HPDE6-E6E7 (cell line): ENCODE measurements at regions not wholly inside any gene's neighbourhood (a gene's known extent, or its start where the extent isn't known, plus 50 kb on each side); places are given as distances from the start of the nearest gene placed in this dataset.
"Not testable (repeated sequence)": the region's sequence is repeated elsewhere in the genome, so short reads cannot be mapped to it uniquely, and the experiment has no call there.

ENCODE experiments used
- DNase-seq: peaks from one replicate; pipeline ENCODE4 v3.0.0; 2011; ENCODE audit warnings: missing footprints; ENCODE audit errors: extremely low spot score

- DNase-seq = no peak
Measured at GRCh38 chrX:13518126-13518525, 51.3 kb upstream of the EGFL6 start.

DNA sequence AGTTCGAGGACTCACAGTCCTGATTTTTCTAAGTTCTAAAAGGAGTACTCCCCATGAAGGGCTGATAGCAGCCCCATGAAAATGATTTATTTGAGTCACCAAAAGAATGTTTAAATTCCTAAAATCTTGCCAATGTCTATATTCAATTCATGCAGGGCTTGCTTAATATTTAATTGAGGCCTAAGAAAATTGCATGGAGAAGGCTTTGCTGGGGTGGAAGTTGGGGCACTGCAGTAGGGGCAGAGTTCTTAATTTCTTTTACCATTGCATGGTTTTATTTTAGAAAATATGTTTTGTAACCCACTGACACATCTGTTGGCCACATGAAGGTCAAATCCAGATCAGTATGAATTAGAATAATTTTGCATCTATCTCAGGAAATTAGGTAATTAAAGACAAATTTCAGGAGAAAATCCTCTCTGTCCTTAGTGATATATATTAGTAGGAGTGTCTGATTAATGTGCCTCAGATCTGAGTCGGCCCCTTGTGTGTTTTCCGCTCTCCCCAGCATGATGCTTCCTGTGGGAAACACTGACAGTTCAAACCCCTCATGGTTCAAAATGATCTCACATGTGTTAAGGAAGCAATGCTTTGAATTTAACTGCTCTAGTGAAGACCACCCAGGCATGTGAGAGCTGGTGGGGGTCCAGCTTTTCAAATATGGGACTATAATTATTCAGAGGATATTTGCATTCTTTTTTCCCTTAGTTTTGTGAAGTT lies 54.0 kb upstream of the EGFL6 start:
- DNase-seq = no peak

DNA sequence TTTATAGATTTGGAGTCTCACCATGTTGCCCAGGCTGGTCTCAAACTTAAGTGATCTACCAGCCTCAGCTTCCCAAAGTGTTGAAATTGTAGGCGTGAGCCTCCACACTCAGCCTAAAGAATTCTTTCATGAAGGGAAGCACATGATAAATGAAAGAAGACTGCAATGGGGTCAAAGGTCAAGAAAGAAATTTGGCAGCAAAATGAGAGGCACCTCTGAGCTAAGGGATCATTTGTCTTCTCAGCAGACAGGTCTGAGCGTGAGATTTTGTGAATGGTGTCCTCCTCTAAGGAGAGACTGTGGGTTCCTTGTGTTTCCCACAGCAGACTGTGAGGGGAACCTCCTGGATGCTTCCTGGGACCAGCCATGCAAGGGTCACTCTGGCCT lies 57.5 kb upstream of the EGFL6 start:
- DNase-seq = no peak

DNA sequence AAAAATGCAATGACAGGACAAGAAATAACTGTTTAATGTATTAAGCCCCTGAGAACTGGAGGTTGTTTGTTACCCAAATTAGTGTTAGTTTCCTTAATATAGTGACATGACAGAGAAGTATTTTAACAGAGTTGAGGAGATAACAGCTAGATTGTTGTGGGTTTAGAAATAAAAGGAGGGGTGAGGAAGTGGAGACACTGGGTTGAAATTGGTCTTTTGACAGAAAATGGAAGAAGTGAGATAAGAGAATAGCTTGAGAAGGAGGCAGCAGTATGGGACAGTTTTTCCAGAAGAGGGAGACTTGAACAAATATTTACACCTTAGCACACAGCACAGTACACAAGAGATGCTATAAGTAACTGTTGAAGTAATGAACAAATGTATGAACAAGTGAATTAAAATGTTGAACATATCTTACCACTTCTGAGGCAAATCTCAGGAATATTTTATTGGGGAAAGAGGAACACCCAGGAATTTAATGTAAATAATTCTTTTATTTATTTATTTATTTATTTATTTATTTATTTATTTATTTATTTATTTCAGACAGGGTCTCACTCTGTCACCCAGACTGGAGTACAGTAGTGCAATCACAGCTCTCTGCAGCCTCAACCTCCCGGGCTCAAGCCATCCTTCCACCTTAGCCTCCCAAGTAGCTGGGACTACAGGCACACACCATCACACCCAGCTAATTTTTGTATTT lies 58.0 kb upstream of the EGFL6 start:
- DNase-seq = no peak

DNA sequence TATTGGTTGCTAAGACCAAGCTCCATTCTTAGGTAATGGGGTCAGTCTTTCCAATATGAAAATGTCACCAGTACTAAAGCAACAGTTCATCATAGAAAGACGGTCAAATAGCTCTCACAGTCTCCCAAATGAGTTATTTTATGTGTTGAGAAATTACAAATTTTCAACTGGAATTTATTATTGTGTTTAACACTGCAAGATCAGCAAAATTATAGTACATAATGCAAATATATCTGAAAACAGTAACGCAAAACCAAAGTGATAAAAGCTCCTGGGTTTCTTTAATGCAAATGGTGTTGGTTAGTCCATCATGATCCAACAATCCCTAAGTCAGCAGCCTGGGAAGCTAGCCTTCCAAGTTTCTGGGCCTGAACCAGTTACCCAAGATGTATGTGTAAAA lies 61.5 kb upstream of the EGFL6 start:
- DNase-seq = no peak

GRCh38 chrX:13506574-13506973 lies 62.8 kb upstream of the EGFL6 start:
- DNase-seq = no peak

DNA sequence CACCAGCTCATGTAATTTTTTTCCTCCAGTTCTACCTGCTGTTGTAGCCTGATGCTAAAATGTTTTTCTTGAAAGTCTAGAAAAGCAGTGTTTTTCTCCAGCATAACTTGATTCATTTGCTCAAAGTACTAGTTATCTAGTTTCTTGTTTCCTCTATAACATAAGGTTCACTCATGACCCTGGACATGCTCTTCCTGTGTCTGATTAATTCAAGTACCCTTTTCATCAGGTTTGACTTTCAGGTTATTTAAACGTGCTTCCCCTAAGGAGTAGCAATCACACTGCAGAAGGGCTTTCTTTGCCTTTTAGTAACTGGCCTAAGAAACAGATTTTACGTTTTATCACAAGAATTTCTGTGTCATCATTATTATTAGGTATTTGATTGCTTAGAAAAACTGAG lies 66.8 kb upstream of the EGFL6 start:
- DNase-seq = no peak

DNA sequence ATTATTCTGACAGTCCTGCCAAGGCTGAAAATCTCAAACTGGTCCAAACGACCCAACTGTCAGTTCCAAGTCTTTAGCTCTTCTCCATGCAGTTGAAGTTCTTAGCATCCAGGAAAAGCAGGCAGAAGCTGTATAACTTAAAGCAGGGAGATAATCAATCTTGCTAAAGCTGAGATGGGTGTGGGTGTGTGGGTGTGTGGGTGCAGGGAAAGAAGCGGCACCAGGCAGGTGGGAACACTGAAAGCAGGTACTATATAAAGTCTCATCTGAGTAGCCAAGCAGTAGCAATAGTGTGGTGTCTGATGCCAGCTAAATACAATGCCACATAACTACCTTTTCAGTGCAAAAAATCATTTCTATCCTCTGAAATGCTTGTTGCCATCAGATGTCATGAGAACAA lies 69.7 kb upstream of the EGFL6 start:
- DNase-seq = no peak

DNA sequence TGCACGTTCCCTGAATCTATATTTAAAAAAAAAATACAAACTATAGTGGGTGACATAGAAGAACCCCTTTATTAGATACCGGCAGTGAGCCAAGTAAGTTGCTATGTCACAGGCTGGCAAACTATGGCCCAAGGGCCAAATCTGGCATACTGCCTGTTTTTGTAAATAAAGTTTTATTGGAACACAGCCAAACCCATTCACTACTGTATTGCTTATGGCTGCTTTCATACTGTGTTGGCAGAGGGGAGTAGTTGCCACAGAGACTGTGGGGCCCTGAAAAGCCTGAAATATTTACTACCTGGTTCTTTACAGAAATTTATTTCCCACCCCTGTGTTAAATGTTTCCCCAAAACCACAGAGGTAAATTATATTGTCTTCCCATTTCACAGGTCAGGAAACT lies 71.2 kb upstream of the EGFL6 start:
- DNase-seq = no peak

GRCh38 chrX:13495232-13495631 lies 74.2 kb upstream of the EGFL6 start:
- no peak for DNase-seq

- DNase-seq = no peak
Measured at GRCh38 chrX:13494562-13494961, 74.8 kb upstream of the EGFL6 start.

DNA sequence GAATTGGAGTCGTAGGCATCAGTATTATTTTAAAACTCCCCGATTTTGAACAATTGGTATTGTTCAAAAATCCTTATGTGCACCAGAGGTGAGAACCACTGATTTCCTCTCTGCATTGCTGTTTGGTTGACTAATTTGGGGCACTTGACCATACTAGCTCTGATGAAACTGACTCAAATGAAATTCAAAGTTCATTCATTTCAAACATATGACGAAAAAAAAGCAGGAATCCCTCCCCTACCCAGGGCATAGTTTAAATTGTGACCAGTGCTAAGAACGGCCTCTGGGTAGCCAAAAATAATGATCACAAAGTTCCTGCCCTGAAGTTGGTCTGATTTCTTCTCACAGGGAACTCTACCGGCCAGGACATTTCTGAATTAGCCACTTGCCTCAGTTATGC lies 75.7 kb upstream of the EGFL6 start:
- DNase-seq = no peak

DNA sequence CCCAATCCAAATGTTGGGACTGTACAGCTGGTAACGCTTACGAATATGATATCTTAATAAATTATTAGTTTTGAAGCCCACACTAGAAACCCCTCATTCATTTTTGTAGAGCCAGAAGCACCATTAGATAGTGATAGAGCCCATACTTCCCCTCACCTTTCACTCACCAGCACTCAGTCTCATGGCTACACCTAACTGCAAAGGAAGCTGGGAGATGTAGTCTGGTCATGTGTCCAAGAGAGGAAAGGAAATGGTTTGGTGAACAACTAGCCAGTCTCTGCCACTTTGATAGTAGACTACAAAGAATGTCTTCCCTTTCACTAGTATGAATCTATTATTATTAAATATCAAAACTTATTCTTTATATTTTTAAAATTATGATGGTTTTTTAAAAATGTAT lies 77.1 kb upstream of the EGFL6 start:
- no peak for DNase-seq

DNA sequence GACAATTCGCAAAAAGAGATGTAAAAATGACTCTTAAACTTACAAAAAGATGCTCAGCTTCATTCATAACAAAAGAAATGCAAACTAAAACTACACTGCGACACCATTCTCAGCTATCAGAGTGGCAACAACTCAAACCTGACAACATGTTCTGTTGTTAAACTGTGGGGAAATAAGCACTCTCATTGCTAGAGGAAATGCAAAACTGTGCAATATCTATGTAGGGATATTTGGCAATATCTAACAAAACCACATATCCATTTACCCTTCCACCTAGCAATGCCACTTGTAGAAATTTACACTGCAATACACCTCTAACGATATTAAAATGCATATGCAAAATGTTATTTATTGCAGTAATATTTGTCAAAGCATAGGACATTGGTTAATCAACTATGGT lies 78.3 kb upstream of the EGFL6 start:
- DNase-seq = no peak

GRCh38 chrX:13489454-13489853 lies 79.9 kb upstream of the EGFL6 start:
- DNase-seq = no peak

GRCh38 chrX:13487731-13488505 lies 81.5 kb upstream of the EGFL6 start:
- DNase-seq = peak; percentile 76

- no peak for DNase-seq
Measured at GRCh38 chrX:13485167-13485566, 84.2 kb upstream of the EGFL6 start.

DNA sequence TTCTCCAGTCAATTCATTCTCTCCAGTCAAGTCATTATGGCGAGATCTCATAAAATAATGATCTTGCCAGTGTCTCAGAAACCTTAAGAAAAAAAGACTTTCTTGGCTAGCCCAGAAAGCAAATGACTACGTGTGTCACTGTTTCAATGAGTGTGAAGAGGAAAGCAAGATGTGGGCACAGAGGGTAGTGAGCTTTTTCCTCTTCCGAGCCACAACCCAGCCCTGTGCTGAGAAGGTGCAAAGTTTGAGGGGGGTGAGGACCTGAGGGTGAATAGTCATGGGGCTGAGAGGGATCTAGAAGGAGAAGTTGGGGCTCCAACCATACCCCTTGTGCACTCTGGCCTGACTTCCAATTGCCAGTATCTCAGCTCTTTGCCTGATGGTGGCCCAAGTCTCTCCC lies 85.6 kb upstream of the EGFL6 start:
- no peak for DNase-seq

- no peak for DNase-seq
Measured at GRCh38 chrX:13482746-13483541, 86.5 kb upstream of the EGFL6 start.

GRCh38 chrX:13480780-13481179 lies 88.6 kb upstream of the EGFL6 start:
- not testable (repeated sequence) for DNase-seq

GRCh38 chrX:13479452-13479813 lies 90.0 kb upstream of the EGFL6 start:
- DNase-seq = no peak
